HUES6 (cell line): ENCODE measurements at regions not wholly inside any gene's neighbourhood (a gene's known extent, or its start where the extent isn't known, plus 50 kb on each side); places are given as distances from the start of the nearest gene placed in this dataset.
A peak's percentile ranks its signal among the peaks of the same experiment; 100 is the strongest.
"Not testable (repeated sequence)": the region's sequence is repeated elsewhere in the genome, so short reads cannot be mapped to it uniquely, and the experiment has no call there.

Experiments
- H3K27ac ChIP-seq: 2 replicates; pipeline ENCODE4 v1.7.0; 2013; ENCODE audit warnings: low read depth, mild to moderate bottlenecking, low read length, inconsistent platforms
- H3K27me3 ChIP-seq: 2 replicates; pipeline ENCODE4 v1.6.1; 2013; ENCODE audit warnings: low read length; ENCODE audit not compliant: control insufficient read depth, insufficient read depth
- H3K36me3 ChIP-seq: 2 replicates; pipeline ENCODE4 v1.6.1; 2013; ENCODE audit warnings: low read length; ENCODE audit not compliant: control insufficient read depth, insufficient read depth
- H3K4me1 ChIP-seq: 2 replicates; pipeline ENCODE4 v1.6.1; 2013; ENCODE audit warnings: low read length; ENCODE audit not compliant: control insufficient read depth, insufficient read depth
- H3K4me3 ChIP-seq: 2 replicates; pipeline ENCODE4 v1.5.1; 2013; ENCODE audit warnings: low read depth, low read length
- H3K9ac ChIP-seq: one replicate; pipeline ENCODE4 v1.6.1; 2013; ENCODE audit warnings: mild to moderate bottlenecking, low read length
- H3K9me3 ChIP-seq: 2 replicates; pipeline ENCODE4 v1.6.1; 2013; ENCODE audit warnings: low read depth, low read length; ENCODE audit not compliant: control insufficient read depth, insufficient read depth

DNA sequence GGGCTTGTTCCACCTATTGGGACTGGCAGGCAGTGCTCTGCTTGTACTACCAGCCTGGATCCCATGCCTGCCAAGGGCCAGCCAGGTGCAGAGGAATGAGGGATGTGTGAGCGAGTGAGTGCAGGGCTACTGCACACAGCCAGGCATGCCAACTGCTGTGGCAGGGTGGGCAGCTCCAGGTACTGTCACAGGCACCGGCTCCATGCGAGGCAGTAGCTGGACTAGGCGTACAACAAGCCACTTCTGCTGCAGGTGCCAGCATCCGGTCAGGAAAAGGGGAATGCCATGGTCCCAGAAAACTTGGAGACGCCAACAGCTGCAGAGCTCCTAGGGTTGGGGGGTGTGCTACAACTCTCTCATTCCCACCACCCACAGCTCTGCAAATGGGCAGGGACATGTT, 1356.7 kb downstream of the SI start:
- Histone ChIP-seq H3K27me3 (no peaks in the 10 kb centered on the region), H3K27ac (peak overlapping the region; percentile 52; the same call in 1 of the 2 replicates), H3K4me1 (no peaks in the 10 kb centered on the region; the same call in 1 of the 2 replicates), H3K4me3 (0 out of 2 replicates have a peak overlapping the region, but pooled peaks have one; percentile 6), H3K36me3 (no peaks in the 10 kb centered on the region), H3K9me3 (peaks cover 17% of the 10 kb centered on the region), H3K9ac (no peak overlapping the region)

DNA sequence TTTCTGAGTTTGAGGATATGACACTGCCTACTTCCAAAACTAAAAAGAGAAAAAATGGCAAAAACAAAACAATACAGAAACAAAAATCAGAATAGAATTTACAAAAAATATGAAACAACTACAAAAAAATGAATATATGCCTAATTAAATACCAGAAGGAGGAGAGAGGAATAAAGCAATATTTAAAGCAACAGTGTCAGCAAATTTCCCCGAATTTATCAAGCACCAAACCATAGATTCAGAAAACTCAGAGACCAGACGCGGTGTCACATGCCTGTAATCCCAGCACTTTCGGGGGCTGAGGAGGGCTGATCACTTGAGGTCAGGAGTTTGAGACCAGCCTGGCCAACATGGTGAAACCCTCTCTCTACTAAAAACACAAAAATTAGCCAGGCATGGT, 1360.9 kb downstream of the SI start:
- peaks cover 17% of the 10 kb centered on the region for H3K9me3 ChIP-seq
- H3K9ac ChIP-seq, result no peak overlapping the region
- no peak overlapping the region for H3K27ac ChIP-seq
- no peaks in the 10 kb centered on the region for H3K36me3 ChIP-seq
- H3K4me3 ChIP-seq, result no peak overlapping the region
- no peaks in the 10 kb centered on the region; the same call in 1 of the 2 replicates for H3K4me1 ChIP-seq
- no peaks in the 10 kb centered on the region for H3K27me3 ChIP-seq

DNA sequence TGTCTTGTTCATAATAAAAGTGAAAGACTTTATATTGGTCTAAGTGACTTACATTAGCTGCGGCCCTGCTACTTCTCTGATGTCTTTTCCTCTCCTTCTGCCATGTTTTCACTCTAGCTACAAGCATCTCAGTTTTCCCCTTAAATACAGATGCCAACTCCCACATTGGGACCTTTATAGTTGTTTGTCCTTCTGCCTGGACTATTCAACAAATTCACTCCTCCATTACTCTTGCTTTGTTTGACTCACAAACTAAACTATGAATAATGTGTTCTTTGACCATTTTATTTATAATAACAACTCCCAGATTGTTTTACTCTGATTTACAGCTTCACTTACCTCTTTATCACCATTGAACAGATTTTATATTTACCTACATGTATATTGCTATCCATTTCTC, 1369.9 kb downstream of the SI start:
- Histone ChIP-seq H3K9ac (no peak overlapping the region), H3K36me3 (no peaks in the 10 kb centered on the region), H3K27ac (no peak overlapping the region), H3K9me3 (no peaks in the 10 kb centered on the region), H3K4me3 (no peak overlapping the region), H3K27me3 (no peaks in the 10 kb centered on the region), H3K4me1 (no peaks in the 10 kb centered on the region)

DNA sequence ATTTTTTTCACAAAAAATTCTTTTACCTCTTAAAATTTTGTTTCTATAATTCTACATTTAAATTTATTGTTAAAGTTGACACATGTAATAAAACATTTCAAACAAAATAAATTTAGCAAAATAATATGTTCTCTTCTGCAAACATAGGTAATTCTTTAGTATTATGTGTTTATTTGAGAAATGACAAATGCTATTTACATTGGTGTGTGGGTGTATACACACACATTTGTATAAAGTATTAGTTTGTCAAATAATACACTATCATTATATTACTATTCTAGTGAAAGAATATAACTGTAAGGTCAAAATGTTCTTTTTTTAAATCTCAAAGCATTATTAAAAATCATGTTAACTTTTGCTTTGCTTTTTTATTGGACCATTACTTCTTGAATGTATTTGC, 1370.6 kb downstream of the SI start:
- no peaks in the 10 kb centered on the region for H3K4me1 ChIP-seq
- H3K4me3 ChIP-seq, result no peak overlapping the region
- no peaks in the 10 kb centered on the region for H3K27me3 ChIP-seq
- no peak overlapping the region for H3K27ac ChIP-seq
- H3K9me3 ChIP-seq, result no peaks in the 10 kb centered on the region
- no peaks in the 10 kb centered on the region for H3K36me3 ChIP-seq
- no peak overlapping the region for H3K9ac ChIP-seq

DNA sequence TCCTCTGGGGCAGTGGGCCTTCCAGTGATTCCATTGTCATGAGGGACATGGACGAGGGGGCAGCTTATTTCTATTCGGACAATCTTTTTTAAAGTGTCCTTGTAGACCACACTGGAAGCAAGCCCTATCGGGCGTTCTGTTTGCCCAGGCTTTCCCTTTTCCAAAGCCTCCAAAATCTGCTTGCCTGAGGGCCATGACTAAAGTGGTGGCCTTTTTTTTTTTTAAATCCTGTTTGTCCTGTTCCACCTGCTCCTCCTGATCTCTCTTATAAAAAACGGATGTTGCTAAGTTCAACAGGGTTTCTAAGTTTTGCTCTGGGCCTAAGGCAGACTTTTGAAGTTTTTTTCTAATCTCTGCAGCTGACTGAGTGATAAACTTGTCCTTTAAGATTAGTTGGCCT, 1380.1 kb downstream of the SI start:
- H3K36me3 ChIP-seq, H3K4me3 ChIP-seq, H3K27ac ChIP-seq, H3K27me3 ChIP-seq, H3K9me3 ChIP-seq, H3K9ac ChIP-seq, H3K4me1 ChIP-seq: not testable (repeated sequence)

DNA sequence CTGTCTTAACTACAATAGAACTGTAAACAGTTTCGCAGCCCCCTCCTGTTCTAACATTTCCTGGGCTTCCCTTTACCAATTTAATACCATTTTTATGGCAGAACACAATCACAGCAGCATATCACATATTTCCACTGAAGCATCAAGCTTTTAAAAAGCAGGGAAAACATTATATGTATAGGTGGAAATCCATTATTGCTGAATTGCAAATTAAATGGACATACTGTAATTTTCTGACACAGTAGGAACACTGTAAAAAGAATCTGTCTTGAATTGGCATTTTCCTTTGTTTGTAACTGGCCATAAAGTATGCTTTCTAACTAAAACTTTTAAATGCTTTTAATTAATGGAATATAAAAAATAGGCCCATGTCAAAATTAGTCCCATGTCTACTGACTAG, 1385.8 kb downstream of the SI start:
- no peaks in the 10 kb centered on the region for H3K4me1 ChIP-seq
- H3K9me3 ChIP-seq, result peaks cover 21% of the 10 kb centered on the region
- no peaks in the 10 kb centered on the region for H3K27me3 ChIP-seq
- H3K27ac ChIP-seq, result no peak overlapping the region
- no peak overlapping the region for H3K4me3 ChIP-seq
- H3K36me3 ChIP-seq, result no peaks in the 10 kb centered on the region
- no peak overlapping the region for H3K9ac ChIP-seq

DNA sequence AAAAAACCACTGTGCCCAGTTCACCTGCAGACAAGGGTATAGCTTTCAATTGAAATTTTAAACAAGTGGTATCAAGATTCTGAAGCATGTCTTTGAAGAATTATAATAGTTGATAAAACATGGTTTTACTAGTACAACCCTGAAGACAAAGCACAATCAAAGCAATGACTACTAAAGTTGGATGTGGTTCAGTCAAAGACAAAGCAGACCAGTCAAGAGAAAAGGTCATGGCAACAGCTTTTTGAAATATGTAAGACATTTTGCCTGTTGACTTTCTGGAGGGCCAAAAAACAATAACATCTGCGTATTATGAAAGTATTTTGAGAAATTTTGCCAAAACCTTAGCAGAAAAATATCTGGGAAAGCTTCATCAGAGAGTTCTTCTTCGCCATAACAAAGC, 1393.6 kb downstream of the SI start:
- Histone ChIP-seq H3K9ac (no peak overlapping the region), H3K36me3 (no peaks in the 10 kb centered on the region), H3K27ac (no peak overlapping the region), H3K4me1 (no peaks in the 10 kb centered on the region), H3K4me3 (no peak overlapping the region), H3K27me3 (no peaks in the 10 kb centered on the region), H3K9me3 (peaks cover 15% of the 10 kb centered on the region)

DNA sequence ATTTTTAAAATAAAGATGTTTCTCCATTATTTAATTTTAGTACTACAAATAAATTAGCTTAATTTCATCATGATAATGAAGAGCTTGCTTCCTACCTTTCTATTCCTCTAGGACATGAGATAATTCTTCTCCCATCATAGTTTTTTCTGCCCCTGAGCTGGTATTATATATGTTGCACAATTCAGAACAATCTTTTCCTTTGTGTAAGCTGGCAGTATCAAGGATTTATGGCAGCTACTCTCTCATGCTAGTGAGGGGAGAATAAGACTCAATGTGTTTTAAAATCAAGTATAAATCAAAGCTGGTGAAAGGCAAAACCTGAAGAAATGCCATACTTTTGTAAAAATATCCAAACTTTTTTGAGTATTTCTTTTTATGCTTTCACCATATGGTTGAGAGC, 1405.3 kb downstream of the SI start:
- Histone ChIP-seq H3K9me3 (0 out of 2 replicates have a peak, but pooled peaks cover 4% of the 10 kb centered on the region), H3K9ac (no peak overlapping the region), H3K36me3 (no peaks in the 10 kb centered on the region), H3K4me1 (no peaks in the 10 kb centered on the region), H3K27me3 (no peaks in the 10 kb centered on the region), H3K27ac (no peak overlapping the region), H3K4me3 (no peak overlapping the region)

DNA sequence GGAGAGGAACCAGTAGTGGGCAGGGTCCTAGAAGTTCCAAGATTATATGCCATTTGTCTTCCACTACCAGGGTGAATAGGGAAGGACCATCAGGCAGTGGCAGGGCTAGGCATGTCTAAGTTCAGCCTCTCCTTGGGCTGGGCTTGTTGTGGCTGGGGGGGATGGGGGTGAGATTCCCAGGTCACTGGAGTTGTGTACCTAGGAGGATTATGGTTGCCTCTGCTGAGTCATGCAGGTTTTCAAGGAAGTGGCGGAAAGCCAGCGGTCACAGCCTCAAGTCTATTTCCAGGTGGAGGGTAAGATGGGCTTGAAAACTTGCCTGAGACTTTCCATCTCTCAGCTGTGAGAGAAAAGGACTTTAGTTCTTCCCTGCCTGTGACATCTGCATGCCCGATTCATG, 1407.1 kb downstream of the SI start:
- Histone ChIP-seq H3K9me3 (0 out of 2 replicates have a peak, but pooled peaks cover 4% of the 10 kb centered on the region), H3K27me3 (no peaks in the 10 kb centered on the region), H3K36me3 (no peaks in the 10 kb centered on the region), H3K9ac (no peak overlapping the region), H3K4me1 (no peaks in the 10 kb centered on the region), H3K27ac (no peak overlapping the region), H3K4me3 (no peak overlapping the region)

DNA sequence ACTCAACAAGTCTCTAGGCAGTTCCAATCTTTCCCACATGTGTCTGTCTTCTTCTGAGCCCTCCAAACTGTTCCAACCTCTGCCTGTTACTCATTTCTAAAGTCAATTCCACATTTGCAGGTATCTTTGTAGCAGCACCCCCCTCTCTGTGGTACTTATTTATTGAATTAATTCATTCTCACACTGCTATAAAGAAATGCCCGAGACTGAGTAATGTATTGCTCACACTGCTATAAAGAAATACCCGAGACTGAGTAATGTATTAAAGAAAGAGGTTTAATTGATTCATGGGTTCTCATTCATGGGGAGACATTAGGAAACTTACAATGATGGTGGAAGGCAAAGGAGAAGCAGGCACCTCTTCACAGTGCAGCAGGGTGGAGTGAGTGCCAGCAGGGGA, 1413.8 kb downstream of the SI start:
- Histone ChIP-seq H3K27ac (no peak overlapping the region), H3K9ac (no peak overlapping the region), H3K4me3 (no peak overlapping the region), H3K4me1 (no peaks in the 10 kb centered on the region), H3K9me3 (no peaks in the 10 kb centered on the region), H3K36me3 (no peaks in the 10 kb centered on the region), H3K27me3 (no peaks in the 10 kb centered on the region)

DNA sequence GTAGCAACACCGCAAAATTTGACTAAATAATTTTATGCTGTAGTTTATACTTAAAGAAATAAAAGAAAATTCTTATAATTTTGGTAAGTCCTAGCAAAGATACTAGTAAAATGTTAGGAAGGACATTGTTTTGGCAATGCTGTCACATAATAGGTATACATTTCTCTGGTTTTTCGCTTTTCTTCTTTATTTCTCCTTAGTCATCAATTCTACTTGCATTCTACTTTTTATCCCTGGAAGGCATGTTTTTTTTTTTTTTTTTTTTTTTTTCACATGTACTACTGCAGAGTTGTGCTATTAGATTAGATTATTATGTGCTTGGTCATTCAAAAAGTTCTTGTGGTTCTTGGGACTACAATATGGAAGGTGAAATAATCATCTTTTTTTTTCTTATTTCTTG, 1421.2 kb downstream of the SI start:
- no peak overlapping the region for H3K9ac ChIP-seq
- no peaks in the 10 kb centered on the region for H3K9me3 ChIP-seq
- H3K27ac ChIP-seq, result no peak overlapping the region
- H3K27me3 ChIP-seq, result no peaks in the 10 kb centered on the region
- no peaks in the 10 kb centered on the region for H3K36me3 ChIP-seq
- no peak overlapping the region for H3K4me3 ChIP-seq
- H3K4me1 ChIP-seq, result no peaks in the 10 kb centered on the region

DNA sequence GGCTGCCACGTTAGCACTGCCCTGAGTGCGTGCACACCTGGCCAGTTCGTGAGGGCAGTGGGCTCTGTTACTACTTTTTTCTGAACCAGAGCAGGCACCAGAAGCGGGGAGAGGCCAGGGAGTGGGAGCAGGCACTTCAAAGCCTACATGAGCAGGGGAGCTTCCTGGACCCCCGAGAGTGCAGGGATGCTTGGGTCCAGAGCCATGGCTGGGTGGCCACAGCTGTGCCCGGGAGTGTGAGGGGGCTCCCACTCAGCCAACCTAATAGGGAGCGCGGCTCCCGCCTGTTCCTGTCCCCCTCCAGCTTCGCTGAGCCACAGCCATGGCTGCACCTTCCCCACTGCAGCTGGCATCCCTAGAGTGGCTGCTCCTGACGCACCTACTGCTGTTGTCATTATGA, 1423.3 kb downstream of the SI start:
- H3K4me1 ChIP-seq, result no peaks in the 10 kb centered on the region
- no peaks in the 10 kb centered on the region for H3K27me3 ChIP-seq
- H3K4me3 ChIP-seq, result no peak overlapping the region
- H3K9me3 ChIP-seq, result no peaks in the 10 kb centered on the region
- H3K36me3 ChIP-seq, result no peaks in the 10 kb centered on the region
- H3K27ac ChIP-seq, result no peak overlapping the region
- H3K9ac ChIP-seq, result no peak overlapping the region
